ENCODE measurements at regions not wholly inside any gene's neighbourhood (a gene's known extent, or its start where the extent isn't known, plus 50 kb on each side); places are given as distances from the start of the nearest gene placed in this dataset.

GRCh38 chrX:4322916-4323315 is 609.5 kb upstream of the PRKX start:
- peak in 1 of 2 experiments; percentile 25 for DNase-seq
- ChIA-PET POLR2A (no interaction called here), CTCF (no interaction called here)
- no peak for TF ChIP-seq CTCF (IDR thresholded peaks at IDR 0.05; ENCODE audit: insufficient read depth in 1 of 2, low read depth in 1 of 2, low read length in 1 of 2, severe bottlenecking in 1 of 2, unreplicated experiment in 1 of 2)
- BruUV-seq (replicated peaks), result no TSS peak
- intact Hi-C loops (cut with micrococcal nuclease; ENCODE audit: unreplicated experiment), result loop anchor here (1.0 kb wide), 1 partner anchor 8 kb away; no protein-coding TSS in a partner anchor
- Histone ChIP-seq H3K27me3 (replicated peaks; ENCODE audit: control insufficient read depth, insufficient read depth, low read length) (no peaks in the 10 kb centered on the region), H3K36me3 (ENCODE audit: control insufficient read depth, insufficient read depth, low read length) (no peaks in the 10 kb centered on the region), H3K9me3 (no peaks in the 10 kb centered on the region), H3K4me3 (ENCODE audit: low read depth, low read length) (no peak overlapping the region), H3K4me1 (peaks cover 17% of the 10 kb centered on the region)
- Mint-ChIP-seq H3K9me3 (ENCODE audit: unreplicated experiment) (no peaks in the 10 kb centered on the region), H3K4me3 (ENCODE audit: unreplicated experiment) (peak overlapping the region; percentile 22), H3K36me3 (ENCODE audit: insufficient read depth, unreplicated experiment) (no peaks in the 10 kb centered on the region), H3K4me1 (ENCODE audit: low read depth, unreplicated experiment) (peaks cover 11% of the 10 kb centered on the region), H3K27ac (ENCODE audit: unreplicated experiment) (no peak overlapping the region), H3K27me3 (ENCODE audit: insufficient read depth, unreplicated experiment) (no peaks in the 10 kb centered on the region)

GRCh38 chrX:4320436-4320947 is 607.0 kb upstream of the PRKX start:
- H3K9me3 Mint-ChIP-seq (ENCODE audit: unreplicated experiment), result no peaks in the 10 kb centered on the region
- peaks cover 16% of the 10 kb centered on the region for H3K4me1 Mint-ChIP-seq (ENCODE audit: low read depth, unreplicated experiment)
- DNase-seq, result peak in 1 of 2 experiments; percentile 1
- no peaks in the 10 kb centered on the region for H3K36me3 Mint-ChIP-seq (ENCODE audit: insufficient read depth, unreplicated experiment)
- peak overlapping the region; percentile 49 for H3K4me3 Mint-ChIP-seq (ENCODE audit: unreplicated experiment)
- H3K27ac Mint-ChIP-seq (ENCODE audit: unreplicated experiment), result peak overlapping the region; percentile 86
- Histone ChIP-seq H3K4me1 (peaks cover 25% of the 10 kb centered on the region), H3K36me3 (ENCODE audit: control insufficient read depth, insufficient read depth, low read length) (no peaks in the 10 kb centered on the region), H3K9me3 (no peaks in the 10 kb centered on the region), H3K27me3 (replicated peaks; ENCODE audit: control insufficient read depth, insufficient read depth, low read length) (no peaks in the 10 kb centered on the region), H3K4me3 (ENCODE audit: low read depth, low read length) (no peak overlapping the region)
- no peak for TF ChIP-seq CTCF (IDR thresholded peaks at IDR 0.05; ENCODE audit: insufficient read depth in 1 of 2, low read depth in 1 of 2, low read length in 1 of 2, severe bottlenecking in 1 of 2, unreplicated experiment in 1 of 2)
- POLR2A ChIA-PET, result no interaction called here
- no peaks in the 10 kb centered on the region for H3K27me3 Mint-ChIP-seq (ENCODE audit: insufficient read depth, unreplicated experiment)
- BruUV-seq (replicated peaks), result no TSS peak
- CTCF ChIA-PET, result no interaction called here
- intact Hi-C loops (cut with micrococcal nuclease; ENCODE audit: unreplicated experiment), result no loop called here

GRCh38 chrX:4315891-4316290 is 602.4 kb upstream of the PRKX start:
- POLR2A ChIA-PET, result no interaction called here

More at GRCh38 chrX:4315891-4316290, 602.4 kb upstream of the PRKX start:
- Mint-ChIP-seq H3K4me3 (ENCODE audit: unreplicated experiment) (no peak overlapping the region), H3K36me3 (ENCODE audit: insufficient read depth, unreplicated experiment) (peaks cover 5% of the 10 kb centered on the region), H3K9me3 (ENCODE audit: unreplicated experiment) (peaks cover 16% of the 10 kb centered on the region), H3K27ac (ENCODE audit: unreplicated experiment) (peak overlapping the region; percentile 53), H3K4me1 (ENCODE audit: low read depth, unreplicated experiment) (peaks cover 19% of the 10 kb centered on the region), H3K27me3 (ENCODE audit: insufficient read depth, unreplicated experiment) (no peaks in the 10 kb centered on the region)
- Histone ChIP-seq H3K36me3 (ENCODE audit: control insufficient read depth, insufficient read depth, low read length) (no peaks in the 10 kb centered on the region), H3K4me3 (ENCODE audit: low read depth, low read length) (no peak overlapping the region), H3K27me3 (replicated peaks; ENCODE audit: control insufficient read depth, insufficient read depth, low read length) (no peaks in the 10 kb centered on the region), H3K9me3 (no peaks in the 10 kb centered on the region), H3K4me1 (peaks cover 19% of the 10 kb centered on the region; the same call in 1 of the 2 replicates)
- BruUV-seq (replicated peaks), result no TSS peak
- peak; percentile 36 to 38 for DNase-seq
- no peak for TF ChIP-seq CTCF (IDR thresholded peaks at IDR 0.05; ENCODE audit: insufficient read depth in 1 of 2, low read depth in 1 of 2, low read length in 1 of 2, severe bottlenecking in 1 of 2, unreplicated experiment in 1 of 2)
- intact Hi-C loops (cut with micrococcal nuclease; ENCODE audit: unreplicated experiment), result loop anchor here (1.0 kb wide), 1 partner anchor 7 kb away; no protein-coding TSS in a partner anchor
- CTCF ChIA-PET, result interaction anchor here (0.6 kb wide), 1 partner anchor 586 kb away, joined by 9 read pairs; no protein-coding TSS in a partner anchor
